AG09319 (cell line): ENCODE measurements at regions not wholly inside any gene's neighbourhood (a gene's known extent, or its start where the extent isn't known, plus 50 kb on each side); places are given as distances from the start of the nearest gene placed in this dataset.

Source experiments
- DNase-seq: peaks from one replicate; pipeline ENCODE4 v3.0.0-alpha.2; 2010; ENCODE audit warnings: low read depth; ENCODE audit errors: extremely low read depth
- CTCF ChIP-seq: IDR thresholded peaks from 2 replicates; pipeline ENCODE4 v1.5.1; 2011; ENCODE audit warnings: low read depth, mild to moderate bottlenecking, inconsistent platforms, low read length, moderate library complexity

- TF ChIP-seq CTCF = no peak
- DNase-seq = no peak
Measured at GRCh38 chr3:83302091-83302490, 1540.6 kb upstream of the GBE1 start.

GRCh38 chr3:83317605-83318004 lies 1556.2 kb upstream of the GBE1 start:
- TF ChIP-seq CTCF = no peak
- DNase-seq = no peak

- TF ChIP-seq CTCF = no peak
- no peak for DNase-seq
Measured at GRCh38 chr3:83320726-83321125, 1559.3 kb upstream of the GBE1 start.

GRCh38 chr3:83321457-83321856 lies 1560.0 kb upstream of the GBE1 start:
- no peak for TF ChIP-seq CTCF
- DNase-seq = no peak

- DNase-seq = no peak
- no peak for TF ChIP-seq CTCF
Measured at GRCh38 chr3:83321891-83322290, 1560.4 kb upstream of the GBE1 start.

GRCh38 chr3:83354205-83354604 lies 1592.8 kb upstream of the GBE1 start:
- DNase-seq = no peak
- TF ChIP-seq CTCF = no peak

- no peak for DNase-seq
- no peak for TF ChIP-seq CTCF
Measured at GRCh38 chr3:83393276-83393675, 1565.5 kb upstream of the CADM2 start.

GRCh38 chr3:83403927-83404326 lies 1554.9 kb upstream of the CADM2 start:
- TF ChIP-seq CTCF = no peak

More at GRCh38 chr3:83403927-83404326, 1554.9 kb upstream of the CADM2 start:
- no peak for DNase-seq
